AG08396 (cell line): ENCODE measurements at regions not wholly inside any gene's neighbourhood (a gene's known extent, or its start where the extent isn't known, plus 50 kb on each side); places are given as distances from the start of the nearest gene placed in this dataset.
"Not testable (repeated sequence)": the region's sequence is repeated elsewhere in the genome, so short reads cannot be mapped to it uniquely, and the experiment has no call there.

Experiments
- DNase-seq: peaks from one replicate; pipeline ENCODE4 v3.0.0; 2012; ENCODE audit warnings: low spot score, mixed read lengths

DNA sequence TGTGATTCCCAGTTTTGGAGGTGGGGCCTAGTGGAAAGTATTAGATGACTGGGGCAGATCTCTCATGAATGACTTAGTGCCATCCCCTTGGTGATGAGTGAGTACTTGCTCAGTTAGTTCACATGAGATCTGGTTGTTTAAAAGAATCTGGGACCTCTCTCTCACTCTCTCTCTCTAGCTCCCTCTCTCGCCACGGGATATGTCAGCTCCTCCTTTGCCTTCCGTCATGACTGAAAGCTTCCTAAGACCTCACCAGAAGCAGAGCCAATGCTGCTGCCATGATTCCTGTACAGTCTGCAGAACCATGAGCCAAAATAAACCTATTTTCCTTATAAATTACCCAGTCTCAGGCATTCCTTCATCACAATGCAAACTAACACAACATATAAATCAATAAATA, 176.7 kb downstream of the PRELID2 start:
- no peak for DNase-seq

DNA sequence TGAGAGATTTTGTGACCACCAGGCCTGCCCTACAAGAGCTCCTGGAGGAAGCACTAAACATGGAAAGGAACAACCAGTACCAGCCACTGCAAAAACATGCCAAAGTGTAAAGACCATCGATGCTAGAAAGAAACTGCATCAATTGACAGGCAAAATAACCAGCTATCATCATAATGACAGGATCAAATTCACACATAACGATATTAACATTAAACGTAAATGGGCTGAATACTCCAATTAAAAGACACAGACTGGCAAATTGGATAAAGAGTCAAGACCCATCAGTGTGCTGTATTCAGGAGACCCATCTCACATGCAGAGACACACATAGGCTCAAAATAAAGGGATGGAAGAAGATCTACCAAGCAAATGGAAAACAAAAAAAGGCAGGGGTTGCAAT, 182.4 kb downstream of the PRELID2 start:
- DNase-seq, result not testable (repeated sequence)

DNA sequence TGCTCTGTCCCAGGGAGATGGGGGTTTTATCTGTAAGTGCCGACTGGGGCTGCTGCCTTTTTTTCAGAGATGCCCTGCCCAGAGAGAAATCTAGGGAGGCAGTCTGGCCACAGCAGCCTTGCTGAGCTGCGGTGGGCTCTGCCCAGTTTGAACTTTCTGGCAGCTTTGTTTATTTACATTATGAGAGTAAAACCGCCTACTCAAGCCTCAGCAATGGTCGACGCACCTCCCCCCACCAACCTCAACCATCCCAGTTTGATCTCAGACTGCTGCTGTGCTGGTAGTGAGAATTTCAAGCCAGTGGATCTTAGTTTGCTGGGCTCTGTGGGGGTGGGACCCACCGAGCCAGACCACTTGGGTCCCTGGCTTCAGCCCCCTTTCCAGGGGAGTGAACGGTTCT, 188.0 kb downstream of the PRELID2 start:
- peak; percentile 17 for DNase-seq

DNA sequence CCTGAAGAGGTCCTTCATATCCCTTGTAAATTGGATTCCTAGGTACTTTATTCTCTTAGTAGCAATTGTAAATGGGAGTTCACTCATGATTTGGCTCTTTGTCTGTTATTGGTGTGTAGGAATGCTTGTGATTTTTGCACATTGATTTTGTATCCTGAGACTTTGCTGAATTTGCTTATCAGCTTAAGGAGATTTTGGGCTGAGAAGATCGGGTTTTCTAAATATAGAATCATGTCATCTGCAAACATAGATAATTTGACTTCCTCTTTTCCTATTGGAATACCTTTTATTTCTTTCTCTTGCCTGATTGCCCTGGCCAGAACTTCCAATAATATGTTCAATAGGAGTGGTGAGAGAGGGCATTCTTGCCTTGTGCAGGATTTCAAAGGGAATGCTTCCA, 191.9 kb downstream of the PRELID2 start:
- DNase-seq, result not testable (repeated sequence)

DNA sequence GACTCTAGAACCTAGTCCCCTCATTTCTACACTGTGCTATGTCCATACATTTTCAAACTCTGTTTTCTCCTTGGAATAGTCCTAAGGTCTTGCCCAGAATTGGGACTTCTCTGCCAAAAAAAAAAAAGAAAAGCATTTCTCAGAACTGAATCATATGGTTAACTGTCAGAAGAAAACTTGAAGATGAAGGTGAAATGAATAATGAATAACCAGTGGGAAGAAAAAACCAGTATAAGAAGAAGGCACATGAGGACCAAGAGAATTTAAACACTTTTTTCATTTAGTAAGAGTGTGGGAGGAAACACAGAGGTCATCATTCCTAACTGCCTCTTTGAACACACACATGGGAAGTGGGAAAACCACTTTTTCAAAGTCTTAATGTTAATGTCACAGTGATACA, 197.7 kb downstream of the PRELID2 start:
- DNase-seq, result no peak

DNA sequence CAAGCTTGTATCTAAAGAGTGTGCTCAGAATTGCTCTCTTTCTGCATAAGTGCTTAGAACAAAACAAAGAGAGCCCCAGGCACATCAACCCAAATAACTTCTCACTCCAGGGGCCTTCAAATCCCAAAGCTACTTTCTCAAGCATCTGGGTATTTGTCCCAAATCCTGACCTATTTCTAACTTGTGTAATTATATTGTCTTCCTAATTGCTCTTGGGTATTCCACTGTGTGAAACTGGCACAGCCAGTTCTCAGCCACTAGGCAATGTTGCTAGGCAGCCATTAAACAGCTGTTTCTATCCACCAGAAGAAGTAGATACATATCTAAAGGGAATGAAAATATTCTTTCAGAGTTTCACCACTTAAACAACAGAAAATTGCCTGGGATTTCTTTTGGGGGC, 198.8 kb downstream of the PRELID2 start:
- no peak for DNase-seq

DNA sequence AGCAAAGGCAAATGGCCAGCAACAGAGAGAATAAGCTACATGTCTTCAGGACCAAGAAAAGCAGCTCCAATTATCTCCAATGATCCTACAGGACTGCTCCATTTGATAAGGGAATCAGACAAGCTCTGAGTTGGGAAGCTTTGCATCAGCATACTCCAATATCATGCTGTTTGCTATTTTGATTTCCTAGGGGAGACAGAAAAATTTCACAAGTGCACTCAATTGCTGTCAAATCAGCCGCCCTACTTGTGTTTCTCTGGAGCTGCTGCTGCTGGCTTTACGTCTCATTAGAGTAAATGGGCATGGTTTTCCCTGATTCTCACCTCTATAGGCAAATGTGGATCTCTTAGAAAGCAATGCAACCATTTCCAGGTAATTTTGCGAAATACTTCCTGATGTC, 201.7 kb downstream of the PRELID2 start:
- no peak for DNase-seq

DNA sequence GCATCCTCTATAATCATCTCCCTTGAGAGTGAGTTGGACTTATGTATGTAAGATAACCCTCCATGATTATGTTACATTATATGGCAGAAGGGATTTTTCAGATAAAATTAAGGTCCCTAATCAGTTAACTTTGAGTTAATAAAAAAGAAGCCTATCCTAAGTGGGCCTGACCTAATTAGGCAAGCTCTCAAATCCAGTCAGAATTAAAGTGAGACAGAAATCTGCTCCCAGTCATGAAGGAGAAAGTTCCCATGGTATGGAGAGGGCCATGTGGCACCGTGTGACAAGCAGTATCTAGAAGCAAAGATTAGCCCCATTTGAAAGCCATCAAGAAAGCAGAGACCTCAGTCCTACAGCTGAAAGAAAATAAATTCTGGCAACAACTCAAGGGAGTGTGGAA, 202.4 kb downstream of the PRELID2 start:
- DNase-seq, result no peak

DNA sequence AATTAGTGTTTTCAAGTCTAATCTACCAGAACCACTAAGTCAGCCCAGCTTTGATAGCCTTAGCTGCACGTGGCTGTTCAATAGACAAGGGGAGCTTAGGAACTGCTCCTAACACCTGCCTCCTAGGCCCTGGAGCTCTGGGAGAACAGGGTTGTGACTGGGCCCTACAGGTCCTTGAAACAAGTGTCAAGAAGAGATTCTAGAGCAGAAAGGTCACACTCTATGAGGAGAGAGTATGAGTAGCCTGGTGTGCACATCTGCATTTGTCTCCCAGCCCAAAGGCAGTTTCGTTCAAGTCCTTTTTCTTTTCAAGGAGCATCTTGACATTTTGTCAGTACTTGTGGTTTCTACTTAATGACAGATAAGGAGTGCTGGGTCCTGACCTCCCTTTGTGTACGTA, 206.1 kb downstream of the PRELID2 start:
- DNase-seq, result no peak

DNA sequence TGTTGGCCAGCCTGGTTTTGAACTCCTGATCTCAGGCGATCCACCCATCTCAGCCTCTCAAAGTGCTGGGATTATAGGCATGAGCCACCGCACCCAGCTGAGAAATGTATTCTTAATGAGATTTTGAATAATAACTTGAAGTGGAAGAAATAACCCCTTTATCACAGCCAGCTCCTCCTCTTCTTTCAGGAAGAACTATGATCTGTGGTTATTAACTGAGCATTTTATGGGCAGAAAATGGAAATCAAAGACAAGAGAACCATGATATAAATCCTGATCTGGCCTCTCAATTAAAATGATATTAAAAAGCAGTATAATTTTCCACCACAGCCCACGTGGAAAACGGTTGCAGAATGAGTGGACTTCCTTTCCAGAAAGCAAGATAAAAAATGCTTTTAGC, 206.6 kb downstream of the PRELID2 start:
- DNase-seq, result no peak

DNA sequence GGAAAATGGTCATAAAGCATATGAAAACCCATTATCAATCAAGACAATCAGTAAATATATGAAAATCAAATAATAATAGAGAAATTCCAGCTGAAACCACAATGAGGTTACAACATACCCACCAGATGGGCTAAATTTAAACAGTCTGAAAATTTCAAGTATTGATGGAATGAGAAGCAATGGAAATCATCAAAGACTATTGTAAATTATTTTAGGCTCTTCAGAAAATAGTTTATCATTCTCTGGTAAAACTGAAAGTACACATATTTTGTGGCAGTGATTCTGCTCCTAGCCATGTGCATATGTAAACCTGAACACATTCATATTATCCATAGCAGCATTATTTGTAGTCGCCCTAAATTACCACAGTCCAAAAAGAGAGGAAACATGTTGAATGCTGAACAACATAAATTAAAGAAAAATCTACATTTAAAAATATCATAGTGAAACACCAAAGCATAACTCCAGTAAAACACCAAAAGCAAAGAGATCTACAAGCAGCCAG, 215.3 kb downstream of the PRELID2 start:
- peak; percentile 24 for DNase-seq

DNA sequence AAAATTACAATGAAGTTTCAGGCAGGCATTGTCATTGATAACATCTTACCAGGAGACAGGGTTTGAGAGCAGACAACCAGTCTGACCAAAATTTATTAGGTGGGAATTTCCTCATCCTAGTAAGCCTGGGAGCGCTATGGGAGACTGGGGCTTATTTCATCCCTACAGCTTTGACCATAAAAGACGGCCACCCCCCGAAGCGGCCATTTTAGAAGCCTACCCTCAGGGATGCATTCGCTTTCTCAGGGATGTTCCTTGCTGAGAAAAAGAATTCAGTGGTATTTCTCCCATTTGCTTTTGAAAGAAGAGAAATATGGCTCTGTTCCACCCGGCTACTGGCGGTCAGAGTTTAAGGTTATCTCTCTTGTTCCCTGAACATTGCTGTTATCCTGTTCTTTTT, 218.4 kb downstream of the PRELID2 start:
- DNase-seq, result not testable (repeated sequence)

DNA sequence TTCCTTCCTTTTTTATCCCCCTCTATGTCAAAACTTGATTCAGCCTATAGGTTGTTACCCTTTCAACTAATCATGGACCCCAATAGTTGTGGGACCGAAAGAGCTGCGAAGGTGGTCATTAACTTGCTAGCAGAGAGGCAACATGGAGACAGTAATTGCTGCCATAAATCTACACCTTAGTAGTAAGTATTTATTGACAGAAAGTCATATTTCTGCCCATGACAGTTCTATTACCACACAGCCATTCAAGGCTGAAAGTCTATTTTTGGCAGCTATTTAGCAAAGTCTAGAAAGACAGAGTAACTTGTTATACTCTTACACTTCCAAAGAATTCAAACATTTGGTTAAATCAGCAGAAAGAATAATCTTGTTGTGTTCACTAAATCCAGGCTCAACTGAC, 236.2 kb downstream of the PRELID2 start:
- DNase-seq, result no peak

DNA sequence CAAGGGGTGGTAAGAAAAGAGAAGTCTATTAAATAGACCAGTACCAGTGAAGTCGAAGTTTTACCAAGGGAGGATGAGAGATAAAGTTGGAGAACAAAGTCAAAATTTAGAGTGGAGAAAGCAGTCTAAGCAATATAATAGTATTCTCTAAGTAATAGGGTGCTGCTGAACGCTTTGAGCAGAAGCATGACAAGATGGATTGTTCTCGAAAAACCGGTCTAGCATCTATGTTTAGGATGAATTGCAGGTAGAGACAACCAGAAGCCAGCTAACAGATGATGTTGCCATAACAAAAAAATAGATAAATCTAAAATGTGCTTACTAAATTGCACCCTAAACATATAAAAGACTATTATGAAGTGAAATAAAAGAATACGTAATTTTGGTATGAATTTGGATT, 237.0 kb downstream of the PRELID2 start:
- DNase-seq, result no peak

DNA sequence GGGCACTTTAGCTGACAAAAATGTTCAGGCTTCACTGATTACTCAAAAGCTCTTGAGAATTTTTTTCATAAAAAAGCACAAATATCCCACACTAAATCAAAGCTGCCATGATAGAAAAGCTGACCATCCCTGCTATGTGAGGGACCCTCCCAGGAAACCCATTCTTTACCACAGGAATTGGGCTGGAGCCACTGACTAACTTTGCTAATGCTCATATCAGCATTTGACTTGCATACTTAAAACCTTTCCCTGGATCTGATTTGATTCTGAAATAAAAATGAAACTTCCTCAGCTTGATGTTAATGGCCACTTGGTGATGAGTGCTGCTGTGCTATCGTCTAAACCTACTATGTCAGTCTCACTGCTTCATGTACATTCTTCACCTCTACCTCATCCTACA, 243.6 kb downstream of the PRELID2 start:
- DNase-seq, result no peak

DNA sequence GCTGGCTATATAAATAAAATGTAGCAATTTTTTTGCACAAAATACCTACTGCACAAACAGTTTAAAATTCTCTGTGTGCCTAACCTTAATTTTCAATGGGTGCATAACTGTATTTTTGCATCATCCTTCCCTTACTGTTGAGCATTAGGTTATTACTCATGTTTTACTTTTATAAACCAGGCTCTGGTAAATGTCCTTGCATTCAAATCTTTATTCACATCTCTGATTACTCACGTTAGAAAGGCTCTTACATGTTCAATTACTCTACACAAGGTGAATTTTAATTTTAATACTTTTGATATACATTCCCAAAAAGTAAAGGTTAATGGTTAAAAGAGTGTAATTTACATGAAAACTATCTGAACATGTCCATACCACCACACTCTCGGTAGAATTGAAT, 246.1 kb downstream of the PRELID2 start:
- no peak for DNase-seq

DNA sequence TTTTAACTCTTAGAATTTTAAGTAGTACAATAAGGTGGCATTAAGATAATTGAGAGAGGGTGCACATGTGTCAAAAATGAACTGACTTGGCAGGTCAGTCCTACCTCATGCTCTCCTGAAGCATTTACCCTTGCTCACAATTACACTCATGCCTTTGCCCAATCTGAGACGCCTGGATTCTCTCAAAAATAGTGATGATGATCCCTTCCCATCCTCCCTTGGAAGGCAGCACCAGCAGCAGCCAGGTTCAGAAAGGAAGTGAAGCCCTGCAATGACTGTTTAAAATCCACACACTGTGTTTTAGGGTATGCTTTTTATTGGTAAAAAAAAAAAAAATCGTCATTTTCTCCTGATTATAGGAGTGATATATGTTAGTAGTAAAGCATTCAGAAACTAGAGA, 246.6 kb downstream of the PRELID2 start:
- no peak for DNase-seq

DNA sequence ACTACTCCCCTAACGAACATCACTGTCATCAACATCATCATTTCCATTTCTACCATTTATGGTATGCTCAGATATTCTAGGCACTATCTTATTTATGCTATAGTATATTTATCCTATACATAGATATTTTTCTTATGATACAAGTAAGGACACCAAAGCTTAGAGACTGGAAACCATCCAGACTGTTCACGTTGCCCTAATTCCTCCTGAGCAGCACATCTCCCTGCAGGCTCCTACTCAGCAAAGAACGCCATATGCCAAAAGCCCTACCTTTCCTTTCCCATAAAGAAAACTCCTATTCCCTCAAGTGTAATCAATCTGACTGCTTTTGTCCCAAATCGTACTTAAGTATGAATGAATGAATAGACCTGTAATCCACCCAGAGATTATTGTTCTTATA, 247.0 kb downstream of the PRELID2 start:
- DNase-seq, result no peak

DNA sequence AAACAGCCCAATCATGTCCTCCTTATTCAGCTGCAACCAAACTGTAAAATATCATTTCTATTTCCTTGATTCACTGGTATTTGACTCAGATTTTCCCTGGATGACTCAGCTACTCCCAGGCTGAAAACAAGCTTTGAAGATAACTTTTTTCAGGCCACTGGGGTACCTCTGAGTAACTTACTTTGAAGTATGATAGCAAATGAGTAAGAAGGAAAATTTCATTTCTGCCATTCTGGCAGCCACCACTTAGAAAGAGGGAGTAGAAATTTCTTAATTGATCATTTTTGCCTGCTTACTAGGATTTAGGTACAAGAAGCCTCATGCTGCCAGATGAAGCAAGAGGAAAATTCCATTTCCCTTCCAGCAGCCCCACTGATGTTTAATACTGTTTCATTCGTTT, 247.4 kb downstream of the PRELID2 start:
- peak; percentile 63 for DNase-seq

DNA sequence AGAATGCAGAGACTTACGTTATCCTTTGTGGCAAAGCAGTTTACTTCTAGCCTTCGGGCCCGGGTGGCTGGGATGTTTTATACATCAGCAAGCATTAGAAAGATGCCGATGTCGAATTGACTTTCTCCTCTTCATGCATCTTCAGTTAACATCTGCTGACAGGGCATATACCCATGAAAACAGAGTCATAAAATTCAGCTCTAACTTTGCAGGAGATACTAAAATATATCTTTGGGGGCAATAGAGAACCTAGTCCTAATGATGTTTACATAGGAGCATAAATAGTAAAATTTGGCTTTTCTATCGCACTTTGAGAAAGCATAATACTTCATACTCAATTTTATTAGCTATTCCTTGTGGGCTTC, 247.9 kb downstream of the PRELID2 start:
- no peak for DNase-seq

DNA sequence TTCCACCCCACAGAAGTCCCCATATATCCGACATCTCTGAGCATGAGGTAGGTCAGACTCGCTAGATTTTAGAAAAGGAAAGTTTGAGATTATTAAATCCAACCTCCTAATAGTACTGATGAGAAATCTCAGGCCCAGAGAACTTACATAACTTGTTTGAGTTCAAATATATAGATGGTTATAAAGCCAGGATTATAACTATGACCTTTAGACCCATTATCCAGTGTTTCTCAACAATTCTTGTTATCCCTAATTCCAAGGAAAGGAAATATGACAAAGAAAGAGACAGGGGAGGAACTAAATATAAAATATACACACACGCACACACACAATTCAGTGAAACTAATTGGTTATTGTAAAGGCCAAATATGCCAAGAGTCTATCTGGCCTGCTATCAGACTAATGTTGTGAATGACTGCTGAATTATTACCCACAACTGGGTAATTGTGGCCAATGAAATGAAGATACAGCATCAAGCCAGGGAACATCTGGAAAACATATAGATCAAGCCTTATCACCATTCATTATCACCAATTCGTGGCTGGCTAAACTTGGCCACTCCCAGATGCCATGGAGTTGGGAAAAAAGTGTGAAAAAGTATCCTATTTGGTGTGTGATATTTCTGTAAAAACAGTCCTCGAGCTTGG, 248.4 kb downstream of the PRELID2 start:
- no peak for DNase-seq

DNA sequence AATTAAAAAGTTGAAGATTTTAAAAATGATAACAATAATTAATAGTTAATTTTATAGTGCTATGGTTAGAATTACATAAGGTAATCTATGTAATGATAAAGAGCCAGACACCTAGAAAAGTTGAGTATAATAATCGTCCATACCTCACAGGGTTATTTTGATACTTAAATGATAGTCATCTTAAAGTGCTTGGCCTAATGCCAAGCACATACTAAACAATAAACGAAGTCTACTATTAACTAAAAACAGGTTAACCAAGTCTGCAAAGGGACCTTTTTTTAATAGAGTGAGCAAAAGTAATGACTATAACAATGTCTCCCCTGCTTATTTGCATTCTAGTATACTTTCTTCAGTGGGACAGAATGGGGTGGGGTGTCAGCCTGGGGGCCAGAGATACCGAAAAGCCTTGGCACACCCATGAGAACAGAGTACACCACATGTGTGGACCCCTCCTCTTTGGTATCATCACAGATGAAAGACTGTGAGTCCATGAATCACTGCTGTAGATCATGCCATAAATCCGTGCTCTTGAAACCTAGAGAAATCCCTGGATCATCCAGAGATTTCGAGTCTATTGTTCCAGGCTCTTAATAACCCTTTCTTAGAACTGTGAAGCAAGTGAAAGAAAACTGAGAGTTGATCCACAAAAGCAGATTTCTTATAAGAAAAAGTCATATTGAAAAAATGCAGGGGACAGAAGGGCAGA, 249.5 kb downstream of the PRELID2 start:
- DNase-seq, result no peak

DNA sequence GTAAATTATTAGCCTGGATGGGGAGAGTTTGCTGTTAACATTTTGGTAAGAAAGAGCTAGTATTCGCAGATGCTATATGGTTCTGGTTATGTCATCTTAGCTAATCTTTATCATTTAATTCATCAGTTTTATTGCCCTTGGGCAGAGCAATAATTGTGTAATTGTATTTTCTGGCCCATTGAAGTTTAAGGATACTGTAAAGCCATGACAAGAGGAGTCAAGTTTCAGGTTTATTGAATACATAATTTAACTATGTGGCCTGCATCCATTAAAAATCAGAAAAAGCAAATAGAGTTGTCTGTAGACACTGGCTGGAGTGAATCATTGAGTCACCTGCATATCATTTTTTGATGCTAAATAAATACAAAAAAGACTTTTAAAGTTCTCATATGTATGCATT, 255.8 kb downstream of the PRELID2 start:
- DNase-seq, result no peak
